ENCODE measurements at regions not wholly inside any gene's neighbourhood (a gene's known extent, or its start where the extent isn't known, plus 50 kb on each side); places are given as distances from the start of the nearest gene placed in this dataset.
"Not testable (repeated sequence)": the region's sequence is repeated elsewhere in the genome, so short reads cannot be mapped to it uniquely, and the experiment has no call there.

GRCh38 chr2:63701406-63701805 is 112.6 kb downstream of the MDH1 start:
- H3K4me1 ChIP-seq (ENCODE audit: control insufficient read depth in 3 of 3, insufficient read depth in 2 of 3, low read depth in 1 of 3, low read length in 2 of 3): no peaks in the 10 kb centered on the region
- H3K27ac ChIP-seq (ENCODE audit: low read depth in 1 of 3, low read length in 2 of 3): no peak overlapping the region
- no peak overlapping the region for H3K4me3 ChIP-seq (ENCODE audit: low read depth in 1 of 3, low read length in 3 of 3)
- no peaks in the 10 kb centered on the region for H3K9me3 ChIP-seq (ENCODE audit: control insufficient read depth in 2 of 2, insufficient read depth in 1 of 2, low read depth in 1 of 2, low read length in 1 of 2)
- H3K36me3 ChIP-seq (ENCODE audit: control insufficient read depth in 3 of 3, insufficient read depth in 2 of 3, low read depth in 1 of 3, low read length in 3 of 3): no peaks in the 10 kb centered on the region
- H3K27me3 ChIP-seq (ENCODE audit: control insufficient read depth in 3 of 3, insufficient read depth in 3 of 3, low read length in 3 of 3): no peaks in the 10 kb centered on the region
- FAIRE-seq (no peak), DNase-seq (no peak)

GRCh38 chr2:63706084-63706483 is 117.3 kb downstream of the MDH1 start:
- not testable (repeated sequence) for DNase-seq; H3K4me1 ChIP-seq (ENCODE audit: control insufficient read depth in 3 of 3, insufficient read depth in 2 of 3, low read depth in 1 of 3, low read length in 2 of 3); FAIRE-seq; H3K4me3 ChIP-seq (ENCODE audit: low read depth in 1 of 3, low read length in 3 of 3); H3K27me3 ChIP-seq (ENCODE audit: control insufficient read depth in 3 of 3, insufficient read depth in 3 of 3, low read length in 3 of 3); H3K27ac ChIP-seq (ENCODE audit: low read depth in 1 of 3, low read length in 2 of 3); H3K9me3 ChIP-seq (ENCODE audit: control insufficient read depth in 2 of 2, insufficient read depth in 1 of 2, low read depth in 1 of 2, low read length in 1 of 2); H3K36me3 ChIP-seq (ENCODE audit: control insufficient read depth in 3 of 3, insufficient read depth in 2 of 3, low read depth in 1 of 3, low read length in 3 of 3)
- 85 to 94% (median 92%) methylated on average over 3 of the region's 3 CpGs for WGBS, 3 donors

DNA sequence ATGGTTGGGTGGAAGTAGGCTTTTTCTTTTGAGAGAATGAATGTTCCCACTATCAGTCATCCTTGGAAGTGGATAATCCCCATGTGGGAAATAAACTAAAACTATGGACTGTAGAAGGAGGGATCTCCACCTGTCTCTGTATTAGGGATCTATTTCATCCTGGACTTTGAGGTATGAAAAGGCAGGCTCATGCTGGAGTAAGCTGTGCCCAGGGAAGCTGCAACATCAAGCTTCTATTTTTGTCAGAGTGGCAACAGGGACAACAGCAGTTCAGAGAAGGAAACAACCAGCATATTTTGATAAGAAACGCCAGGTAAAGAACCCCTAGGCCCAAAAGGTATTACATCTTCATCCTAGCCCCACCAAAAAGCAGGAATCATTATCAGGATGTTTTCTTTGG is 122.0 kb downstream of the MDH1 start:
- Histone ChIP-seq H3K9me3 (ENCODE audit: control insufficient read depth in 2 of 2, insufficient read depth in 1 of 2, low read depth in 1 of 2, low read length in 1 of 2) (peaks cover 0 to 3% of the 10 kb centered on the region in 2 donors), H3K36me3 (ENCODE audit: control insufficient read depth in 3 of 3, insufficient read depth in 2 of 3, low read depth in 1 of 3, low read length in 3 of 3) (no peaks in the 10 kb centered on the region), H3K4me1 (ENCODE audit: control insufficient read depth in 3 of 3, insufficient read depth in 2 of 3, low read depth in 1 of 3, low read length in 2 of 3) (no peaks in the 10 kb centered on the region), H3K27me3 (ENCODE audit: control insufficient read depth in 3 of 3, insufficient read depth in 3 of 3, low read length in 3 of 3) (no peaks in the 10 kb centered on the region), H3K4me3 (ENCODE audit: low read depth in 1 of 3, low read length in 3 of 3) (no peak overlapping the region), H3K27ac (ENCODE audit: low read depth in 1 of 3, low read length in 2 of 3) (no peak overlapping the region)
- FAIRE-seq: no peak
- no peak for DNase-seq
- 56 to 76% (median 68%) methylated on average over 1 of the region's 1 CpG for WGBS, 3 donors

GRCh38 chr2:63712748-63713147 is 124.0 kb downstream of the MDH1 start:
- no peak for FAIRE-seq
- Histone ChIP-seq H3K36me3 (ENCODE audit: control insufficient read depth in 3 of 3, insufficient read depth in 2 of 3, low read depth in 1 of 3, low read length in 3 of 3) (no peaks in the 10 kb centered on the region), H3K4me1 (ENCODE audit: control insufficient read depth in 3 of 3, insufficient read depth in 2 of 3, low read depth in 1 of 3, low read length in 2 of 3) (no peaks in the 10 kb centered on the region), H3K27ac (ENCODE audit: low read depth in 1 of 3, low read length in 2 of 3) (no peak overlapping the region), H3K27me3 (ENCODE audit: control insufficient read depth in 3 of 3, insufficient read depth in 3 of 3, low read length in 3 of 3) (no peaks in the 10 kb centered on the region), H3K4me3 (ENCODE audit: low read depth in 1 of 3, low read length in 3 of 3) (no peak overlapping the region), H3K9me3 (ENCODE audit: control insufficient read depth in 2 of 2, insufficient read depth in 1 of 2, low read depth in 1 of 2, low read length in 1 of 2) (peaks cover 0 to 3% of the 10 kb centered on the region in 2 donors)
- no peak for DNase-seq
- WGBS, 3 donors: 67 to 75% (median 67%) methylated on average over 2 of the region's 2 CpGs

DNA sequence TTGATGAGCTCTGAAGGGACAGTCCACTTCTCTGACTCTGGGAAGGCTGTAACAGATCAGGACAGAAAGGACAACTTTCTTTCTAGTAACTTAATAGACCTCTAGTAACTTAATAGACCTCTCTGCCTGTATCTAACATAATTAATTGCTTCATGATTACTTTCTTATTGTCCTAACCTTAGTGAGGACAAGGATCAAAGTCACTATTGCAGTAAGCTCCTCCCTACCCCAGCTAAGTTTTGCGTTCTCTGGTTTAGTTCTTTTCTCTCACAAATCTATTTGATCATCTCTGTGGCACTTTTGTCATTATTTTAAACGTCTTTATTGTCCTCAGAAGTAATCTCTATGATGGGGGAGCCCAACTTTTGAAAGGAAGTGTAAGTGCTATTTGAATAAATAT is 125.5 kb upstream of the UGP2 start:
- no peaks in the 10 kb centered on the region for H3K9me3 ChIP-seq (ENCODE audit: control insufficient read depth in 2 of 2, insufficient read depth in 1 of 2, low read depth in 1 of 2, low read length in 1 of 2)
- no peak for FAIRE-seq
- H3K4me1 ChIP-seq (ENCODE audit: control insufficient read depth in 3 of 3, insufficient read depth in 2 of 3, low read depth in 1 of 3, low read length in 2 of 3): no peaks in the 10 kb centered on the region
- no peaks in the 10 kb centered on the region for H3K36me3 ChIP-seq (ENCODE audit: control insufficient read depth in 3 of 3, insufficient read depth in 2 of 3, low read depth in 1 of 3, low read length in 3 of 3)
- WGBS, 3 donors: 12 to 48% (median 26%) methylated on average over 2 of the region's 2 CpGs
- no peak overlapping the region for H3K4me3 ChIP-seq (ENCODE audit: low read depth in 1 of 3, low read length in 3 of 3)
- H3K27ac ChIP-seq (ENCODE audit: low read depth in 1 of 3, low read length in 2 of 3): no peak overlapping the region
- DNase-seq: peak in 1 of 2 donors; percentile 9
- H3K27me3 ChIP-seq (ENCODE audit: control insufficient read depth in 3 of 3, insufficient read depth in 3 of 3, low read length in 3 of 3): no peaks in the 10 kb centered on the region

DNA sequence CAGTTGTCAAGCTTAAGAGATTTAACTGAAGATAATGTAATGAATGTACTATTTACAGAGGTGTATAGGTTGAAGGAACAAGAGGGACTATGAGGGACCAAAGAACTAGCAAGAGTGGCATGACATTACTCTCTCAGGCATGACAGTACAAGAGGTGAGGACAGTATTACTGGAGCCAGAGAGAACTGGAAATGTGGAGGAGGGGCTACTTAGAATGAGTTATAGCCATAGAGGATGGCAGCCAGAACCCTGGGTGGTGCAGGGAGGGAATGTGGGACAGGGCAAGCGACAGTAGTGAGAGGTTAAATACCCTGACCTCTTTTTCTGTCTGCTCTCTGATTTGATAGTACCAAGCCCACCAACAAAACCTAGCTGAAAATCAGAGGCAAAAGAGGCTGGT is 122.6 kb upstream of the UGP2 start:
- Histone ChIP-seq H3K9me3 (ENCODE audit: control insufficient read depth in 2 of 2, insufficient read depth in 1 of 2, low read depth in 1 of 2, low read length in 1 of 2) (no peaks in the 10 kb centered on the region), H3K4me3 (ENCODE audit: low read depth in 1 of 3, low read length in 3 of 3) (no peak overlapping the region), H3K27ac (ENCODE audit: low read depth in 1 of 3, low read length in 2 of 3) (no peak overlapping the region), H3K27me3 (ENCODE audit: control insufficient read depth in 3 of 3, insufficient read depth in 3 of 3, low read length in 3 of 3) (no peaks in the 10 kb centered on the region), H3K4me1 (ENCODE audit: control insufficient read depth in 3 of 3, insufficient read depth in 2 of 3, low read depth in 1 of 3, low read length in 2 of 3) (no peaks in the 10 kb centered on the region), H3K36me3 (ENCODE audit: control insufficient read depth in 3 of 3, insufficient read depth in 2 of 3, low read depth in 1 of 3, low read length in 3 of 3) (no peaks in the 10 kb centered on the region)
- FAIRE-seq (no peak), DNase-seq (no peak)
- WGBS, 3 donors: 65 to 85% (median 74%) methylated on average over 1 of the region's 1 CpG

- H3K27me3 ChIP-seq (ENCODE audit: control insufficient read depth in 3 of 3, insufficient read depth in 3 of 3, low read length in 3 of 3): no peaks in the 10 kb centered on the region
- H3K36me3 ChIP-seq (ENCODE audit: control insufficient read depth in 3 of 3, insufficient read depth in 2 of 3, low read depth in 1 of 3, low read length in 3 of 3): no peaks in the 10 kb centered on the region
- no peaks in the 10 kb centered on the region for H3K4me1 ChIP-seq (ENCODE audit: control insufficient read depth in 3 of 3, insufficient read depth in 2 of 3, low read depth in 1 of 3, low read length in 2 of 3)
- WGBS, 3 donors: 69 to 91% (median 72%) methylated on average over 1 of the region's 1 CpG
- H3K9me3 ChIP-seq (ENCODE audit: control insufficient read depth in 2 of 2, insufficient read depth in 1 of 2, low read depth in 1 of 2, low read length in 1 of 2): no peaks in the 10 kb centered on the region
- FAIRE-seq: no peak
- H3K27ac ChIP-seq (ENCODE audit: low read depth in 1 of 3, low read length in 2 of 3): no peak overlapping the region
- DNase-seq: no peak
- no peak overlapping the region for H3K4me3 ChIP-seq (ENCODE audit: low read depth in 1 of 3, low read length in 3 of 3)
Observed at GRCh38 chr2:63721082-63721424, 120.6 kb upstream of the UGP2 start.

- not testable (repeated sequence) for DNase-seq; FAIRE-seq; H3K4me1 ChIP-seq (ENCODE audit: control insufficient read depth in 3 of 3, insufficient read depth in 2 of 3, low read depth in 1 of 3, low read length in 2 of 3); H3K9me3 ChIP-seq (ENCODE audit: control insufficient read depth in 2 of 2, insufficient read depth in 1 of 2, low read depth in 1 of 2, low read length in 1 of 2); H3K27ac ChIP-seq (ENCODE audit: low read depth in 1 of 3, low read length in 2 of 3); H3K27me3 ChIP-seq (ENCODE audit: control insufficient read depth in 3 of 3, insufficient read depth in 3 of 3, low read length in 3 of 3); H3K36me3 ChIP-seq (ENCODE audit: control insufficient read depth in 3 of 3, insufficient read depth in 2 of 3, low read depth in 1 of 3, low read length in 3 of 3); H3K4me3 ChIP-seq (ENCODE audit: low read depth in 1 of 3, low read length in 3 of 3)
- 92 to 100% methylated on average over 9 to 22 of the region's 37 CpGs; no CpG with 5 or more reads in 1 of the 3 donors for WGBS, 3 donors
Observed at GRCh38 chr2:63722284-63722683, 119.4 kb upstream of the UGP2 start.

GRCh38 chr2:63723709-63724108 is 118.0 kb upstream of the UGP2 start:
- FAIRE-seq: no peak
- H3K9me3 ChIP-seq (ENCODE audit: control insufficient read depth in 2 of 2, insufficient read depth in 1 of 2, low read depth in 1 of 2, low read length in 1 of 2): no peaks in the 10 kb centered on the region

More at GRCh38 chr2:63723709-63724108, 118.0 kb upstream of the UGP2 start:
- H3K27me3 ChIP-seq (ENCODE audit: control insufficient read depth in 3 of 3, insufficient read depth in 3 of 3, low read length in 3 of 3): no peaks in the 10 kb centered on the region
- H3K4me3 ChIP-seq (ENCODE audit: low read depth in 1 of 3, low read length in 3 of 3): no peak overlapping the region
- WGBS, 3 donors: 39 to 86% (median 85%) methylated on average over 1 of the region's 1 CpG
- no peak overlapping the region for H3K27ac ChIP-seq (ENCODE audit: low read depth in 1 of 3, low read length in 2 of 3)
- no peaks in the 10 kb centered on the region for H3K36me3 ChIP-seq (ENCODE audit: control insufficient read depth in 3 of 3, insufficient read depth in 2 of 3, low read depth in 1 of 3, low read length in 3 of 3)
- no peaks in the 10 kb centered on the region for H3K4me1 ChIP-seq (ENCODE audit: control insufficient read depth in 3 of 3, insufficient read depth in 2 of 3, low read depth in 1 of 3, low read length in 2 of 3)
- no peak for DNase-seq

All from small intestine (tissue), 7 donors.